GM20431 (cell line): ENCODE measurements at regions not wholly inside any gene's neighbourhood (a gene's known extent, or its start where the extent isn't known, plus 50 kb on each side); places are given as distances from the start of the nearest gene placed in this dataset.
"Not testable (repeated sequence)": the region's sequence is repeated elsewhere in the genome, so short reads cannot be mapped to it uniquely, and the experiment has no call there.

Experiments
- in situ Hi-C: fragments of 300-500 bp; cut with MseI, MboI; formaldehyde crosslinking; loops from one replicate; pipeline ENCODE4 v1.15.0; 2020; ENCODE audit warnings: low sequenced_read_pairs; ENCODE audit not compliant: unreplicated experiment

DNA sequence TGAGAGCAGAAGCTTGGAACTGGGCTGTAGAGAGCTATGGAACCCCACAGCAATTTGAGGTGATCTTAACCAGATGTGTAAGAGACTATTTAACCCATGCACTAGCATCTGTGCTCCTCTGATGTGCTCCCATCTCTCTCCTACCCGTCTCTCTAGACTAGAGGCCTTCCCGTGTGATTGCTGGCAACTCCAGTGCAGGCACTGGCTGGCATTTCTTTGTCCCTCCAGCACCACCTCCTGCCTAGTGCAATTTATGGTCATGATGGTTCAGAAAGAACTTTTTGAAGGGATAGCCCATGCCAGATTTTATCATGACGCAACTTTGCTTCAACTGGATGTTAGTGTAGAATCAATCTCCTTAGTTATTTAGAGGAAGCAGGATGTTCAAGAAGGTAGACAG is 193.0 kb downstream of the BCL2L11 start:
- in situ Hi-C loops: not testable (repeated sequence)

DNA sequence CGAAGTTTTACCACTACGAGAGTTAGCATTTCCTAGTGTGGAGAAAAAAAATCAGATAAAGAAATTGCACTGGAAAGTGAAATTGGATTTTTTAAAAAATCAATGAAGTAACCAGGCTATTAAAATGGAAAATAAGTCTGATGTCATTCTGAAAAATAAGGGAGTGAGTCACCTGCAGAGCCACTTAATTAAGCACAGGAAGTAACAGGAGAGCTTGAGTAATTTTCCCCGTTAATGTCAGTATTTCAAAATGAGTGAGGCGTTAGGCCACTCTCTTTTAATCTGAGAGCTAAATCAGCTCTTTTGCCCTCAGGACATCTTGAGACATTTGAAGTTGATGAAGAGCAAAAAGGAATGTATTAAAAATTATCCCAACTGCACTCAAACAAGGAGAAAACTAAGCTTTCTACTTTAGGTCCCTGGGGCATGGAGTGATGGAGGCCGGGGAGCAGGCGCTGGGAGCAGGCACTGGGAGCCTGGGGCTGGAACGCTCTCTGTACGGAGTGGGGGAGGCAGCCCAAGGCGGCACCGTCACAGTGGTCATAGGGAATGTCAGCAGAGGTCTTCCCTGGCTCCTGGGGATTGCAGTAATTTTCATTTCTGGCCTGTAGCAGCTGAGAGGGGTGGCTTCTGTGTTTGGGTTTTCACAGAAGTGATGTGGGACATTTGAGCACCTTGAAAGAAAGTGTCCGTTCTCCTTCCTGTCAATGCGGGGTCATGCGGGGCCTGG is 194.6 kb downstream of the BCL2L11 start:
- in situ Hi-C loops: not testable (repeated sequence)

DNA sequence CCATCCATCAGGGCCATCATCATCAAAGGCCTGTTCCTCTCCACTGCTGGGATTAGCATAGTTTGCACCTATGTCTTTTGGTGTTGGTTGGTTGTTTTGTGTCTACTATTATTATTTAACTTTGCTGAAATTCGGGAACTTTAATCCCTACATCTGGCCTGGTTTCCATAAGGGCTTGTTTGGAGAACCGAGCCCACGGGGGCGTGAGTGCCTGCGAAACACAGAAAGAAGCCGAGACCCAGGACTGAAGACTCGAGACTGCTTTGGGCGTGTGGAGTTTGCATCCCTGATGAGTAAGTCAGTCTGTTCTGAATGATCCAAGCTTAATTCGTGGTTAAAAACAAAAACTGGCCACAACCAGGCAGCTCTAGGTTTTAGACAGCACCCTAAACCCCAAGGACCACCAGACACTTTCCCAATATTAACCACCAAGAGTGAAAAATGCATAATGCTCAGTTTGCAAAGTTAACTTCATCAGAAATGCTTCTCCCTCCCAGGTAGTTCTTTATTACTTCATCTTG is 195.6 kb downstream of the BCL2L11 start:
- in situ Hi-C loops: not testable (repeated sequence)

DNA sequence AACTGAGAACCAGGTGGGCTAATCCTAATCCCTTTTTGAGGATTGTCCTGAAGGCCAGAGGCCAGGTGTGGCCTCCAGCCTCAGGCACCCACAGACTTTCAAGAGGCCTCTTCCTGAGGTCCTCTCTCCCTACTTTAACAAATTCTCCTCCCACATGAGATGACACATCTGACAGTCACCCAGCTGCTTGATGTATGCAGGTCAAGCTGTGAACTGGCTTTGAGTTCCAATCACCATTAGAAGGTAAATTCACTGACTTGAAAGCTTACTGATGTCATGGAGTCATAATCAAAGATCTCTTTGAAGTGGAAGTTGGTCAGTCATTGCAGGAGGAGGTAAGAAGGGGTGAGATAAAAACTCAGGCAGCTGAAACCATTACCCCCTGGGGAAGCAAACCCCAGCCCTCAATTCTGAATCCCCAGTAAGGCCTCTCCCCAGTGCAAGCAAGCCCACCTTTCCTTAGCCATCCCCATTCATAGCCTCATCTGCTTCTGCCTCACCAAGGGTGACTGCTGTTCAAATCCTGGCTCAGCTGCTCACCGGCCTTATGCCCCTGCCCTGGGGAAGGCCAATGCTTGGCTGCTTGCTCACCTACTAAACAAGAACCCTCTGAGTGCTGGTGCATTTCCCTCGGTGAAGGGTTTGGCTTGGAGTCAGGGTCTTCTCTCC is 196.3 kb downstream of the BCL2L11 start:
- in situ Hi-C loops: not testable (repeated sequence)

DNA sequence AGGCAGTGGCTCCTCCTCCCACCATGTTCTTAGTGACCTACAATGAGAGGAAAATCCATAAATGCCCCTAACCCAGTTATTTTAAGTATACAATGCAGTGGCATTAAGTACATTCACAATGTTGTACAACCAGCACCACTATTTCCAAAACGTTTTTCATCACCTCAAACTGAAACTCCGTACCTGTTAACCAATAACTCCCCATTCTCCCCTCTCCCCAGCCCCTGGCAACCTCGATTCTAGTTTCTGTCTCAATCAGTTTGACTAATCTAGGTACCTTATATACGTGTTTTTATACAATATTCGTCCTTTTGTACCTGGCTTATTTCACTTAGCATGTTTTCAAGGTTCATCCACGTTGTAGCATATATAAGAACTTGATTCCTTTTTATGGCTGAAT is 198.8 kb downstream of the BCL2L11 start:
- in situ Hi-C loops: not testable (repeated sequence)

DNA sequence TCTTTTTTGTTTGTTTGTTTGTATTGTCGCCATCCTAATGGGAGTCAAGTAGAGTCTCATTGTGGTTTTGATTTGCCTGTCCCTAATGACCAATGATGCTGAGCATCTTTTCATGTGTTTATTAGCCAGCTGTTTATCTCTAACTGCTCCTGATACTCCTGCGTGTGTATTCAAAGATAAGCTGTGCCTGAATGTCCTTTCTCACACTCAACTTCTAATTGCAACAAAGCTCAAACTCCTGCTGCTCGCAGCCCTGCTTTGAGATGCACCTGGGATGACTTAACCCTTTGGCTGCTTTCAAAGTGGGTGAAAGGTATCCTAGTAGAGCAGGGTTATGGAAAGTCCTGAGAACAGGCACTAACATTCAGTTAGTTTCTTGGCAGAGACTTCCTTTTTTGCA is 199.6 kb downstream of the BCL2L11 start:
- in situ Hi-C loops: not testable (repeated sequence)

DNA sequence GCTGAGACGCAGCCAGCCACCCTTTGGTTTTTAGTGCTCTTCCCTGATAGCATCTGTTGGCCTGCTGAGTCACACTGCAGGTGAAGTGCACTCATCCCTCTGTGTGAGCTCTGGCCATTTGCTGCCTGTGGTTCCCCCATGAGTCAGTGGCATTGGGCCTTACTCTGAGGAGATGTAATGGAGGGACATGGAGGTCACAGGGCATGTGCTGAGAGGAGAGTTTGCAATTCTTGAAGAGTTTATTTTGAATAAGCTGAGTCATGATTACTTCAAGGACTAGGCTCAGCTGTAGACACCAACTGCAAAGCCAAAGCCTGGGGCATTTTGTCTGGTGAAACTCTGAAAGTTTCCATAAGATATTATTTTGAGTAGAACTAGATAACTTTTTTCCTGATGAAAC is 200.3 kb downstream of the BCL2L11 start:
- in situ Hi-C loops: not testable (repeated sequence)

DNA sequence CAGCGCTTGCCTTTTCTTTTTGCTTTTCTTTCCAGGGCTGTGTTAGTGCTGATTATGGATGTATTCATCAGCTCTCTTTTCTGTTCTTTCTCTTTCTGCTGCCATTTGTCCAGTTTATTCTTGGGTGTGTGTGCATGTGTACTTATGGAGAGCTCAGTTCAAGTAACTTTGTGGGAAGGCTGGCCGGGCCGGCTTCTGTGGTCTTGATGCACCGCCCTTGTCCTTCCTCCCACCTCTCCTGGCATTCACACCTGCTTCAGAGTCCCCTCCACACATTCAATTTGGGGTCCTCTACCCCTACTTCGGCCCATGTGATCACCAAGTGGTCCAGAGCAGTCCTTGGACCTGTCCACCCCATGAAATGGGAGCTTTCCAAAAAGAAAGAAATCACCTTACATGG is 202.7 kb downstream of the BCL2L11 start:
- in situ Hi-C loops: not testable (repeated sequence)

DNA sequence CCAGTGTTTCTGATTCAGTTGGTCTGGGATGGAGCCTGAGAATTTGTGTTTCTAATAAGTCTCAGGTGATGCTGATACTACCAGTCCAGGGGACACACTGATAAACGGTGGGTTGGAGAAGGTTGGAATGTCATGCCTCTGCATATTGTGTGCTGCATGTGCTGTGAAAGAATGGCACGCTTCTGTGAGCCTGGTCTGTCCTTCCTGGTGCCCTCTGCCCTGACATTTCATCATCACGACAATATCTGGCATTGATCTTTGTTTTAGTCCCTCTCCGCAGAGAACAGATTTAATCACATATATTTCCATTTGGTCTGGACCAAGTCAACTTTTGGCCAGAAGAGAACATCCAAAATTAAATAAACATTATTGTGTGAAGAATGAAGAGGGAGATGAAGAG is 207.0 kb downstream of the BCL2L11 start:
- in situ Hi-C loops: not testable (repeated sequence)

DNA sequence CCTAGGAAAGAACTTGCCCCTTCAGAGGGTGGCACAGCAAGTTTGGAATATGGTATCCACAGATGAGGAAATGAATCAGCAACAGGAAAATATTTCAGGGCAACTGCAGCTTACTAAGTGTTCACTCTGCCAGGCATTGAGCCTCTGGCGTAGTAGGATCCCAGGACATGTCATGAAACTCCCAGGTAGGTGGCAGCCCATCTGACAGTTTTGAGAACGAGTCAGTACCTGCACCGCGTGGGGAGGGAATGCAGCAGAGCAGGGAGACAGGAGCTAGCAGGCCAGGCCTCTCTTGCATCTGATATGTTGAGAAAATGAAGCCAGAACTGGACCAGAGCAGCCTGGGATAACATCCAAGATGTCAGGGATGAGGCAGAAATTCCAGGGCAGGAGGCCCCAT is 208.6 kb downstream of the BCL2L11 start:
- in situ Hi-C loops: not testable (repeated sequence)

DNA sequence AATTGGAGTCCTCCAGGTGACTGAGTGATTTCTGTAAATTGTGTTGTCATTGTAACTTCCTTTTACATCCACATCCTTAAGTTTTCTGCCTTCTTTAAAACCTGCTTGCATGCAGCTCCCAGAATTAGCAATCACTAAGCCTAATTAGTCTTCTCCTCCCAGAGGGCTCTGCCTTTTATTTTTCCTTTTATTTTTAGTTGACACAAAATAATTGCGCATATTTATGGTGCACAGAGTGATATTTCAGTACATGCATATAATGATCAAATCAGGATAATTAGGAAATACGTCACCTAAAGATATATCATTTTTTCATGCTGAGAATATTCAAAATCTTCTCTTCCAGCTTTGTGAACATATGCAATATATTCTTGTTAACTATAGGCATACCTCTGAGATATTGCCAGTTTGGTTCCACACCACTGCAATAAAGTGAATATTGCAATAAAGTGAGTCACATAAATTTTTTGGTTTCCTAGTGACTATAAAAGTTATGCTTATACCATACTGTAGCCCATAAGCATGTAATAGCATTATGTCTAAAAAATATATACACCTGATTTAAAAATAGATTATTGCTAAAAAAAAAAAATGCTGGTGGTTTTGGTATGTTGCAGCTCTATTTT is 210.5 kb downstream of the BCL2L11 start:
- in situ Hi-C loops: not testable (repeated sequence)

DNA sequence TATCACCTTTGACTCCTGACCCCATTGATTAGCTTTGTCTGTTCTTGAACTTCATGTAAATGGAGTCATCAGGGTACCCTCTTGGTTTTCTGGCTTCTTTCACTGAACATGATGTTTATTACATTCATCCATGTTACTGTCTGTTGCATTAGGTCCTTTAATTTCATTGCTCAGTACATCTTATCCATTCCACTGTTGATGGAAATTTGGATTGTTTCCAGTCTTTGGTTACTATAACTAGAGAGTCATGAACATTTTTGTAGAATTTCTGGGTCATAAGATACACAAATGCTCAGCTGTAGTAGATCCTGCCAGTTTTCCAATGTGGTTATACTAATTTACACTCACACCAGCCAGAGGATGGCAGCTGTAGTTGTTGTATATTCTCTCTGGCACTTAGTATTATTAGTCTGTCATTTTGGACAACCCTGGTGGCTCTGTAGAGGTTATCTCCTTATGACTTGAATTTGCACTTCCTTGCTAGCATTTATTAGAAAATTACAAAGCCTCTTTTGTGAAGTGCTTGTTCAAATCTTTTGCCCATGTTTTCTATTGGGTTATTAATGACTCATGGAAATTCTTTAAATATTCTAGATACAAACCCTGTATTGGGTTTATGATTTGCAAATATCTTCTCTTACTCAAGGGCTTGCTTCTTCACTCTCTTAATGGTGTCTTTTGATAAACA is 214.7 kb downstream of the BCL2L11 start:
- in situ Hi-C loops: not testable (repeated sequence)

DNA sequence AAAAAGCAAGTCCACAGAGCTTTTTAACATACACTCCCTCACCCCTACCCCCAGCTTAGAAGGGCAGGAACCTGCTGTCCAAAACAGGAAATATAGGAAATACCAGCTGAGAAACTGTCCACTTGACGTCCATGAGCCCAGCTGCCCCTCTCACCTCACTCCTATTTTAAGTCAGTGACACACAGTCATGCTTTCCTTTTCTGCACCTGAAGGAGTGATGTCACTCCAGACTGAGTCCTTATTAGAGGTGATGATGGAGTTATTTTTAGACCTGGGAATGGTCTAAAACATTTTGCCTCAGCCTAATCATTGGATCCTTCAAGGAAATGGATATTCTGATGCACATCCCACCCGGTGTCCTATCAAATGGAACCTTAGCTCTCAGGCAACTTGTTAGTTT is 217.8 kb downstream of the BCL2L11 start:
- in situ Hi-C loops: not testable (repeated sequence)

DNA sequence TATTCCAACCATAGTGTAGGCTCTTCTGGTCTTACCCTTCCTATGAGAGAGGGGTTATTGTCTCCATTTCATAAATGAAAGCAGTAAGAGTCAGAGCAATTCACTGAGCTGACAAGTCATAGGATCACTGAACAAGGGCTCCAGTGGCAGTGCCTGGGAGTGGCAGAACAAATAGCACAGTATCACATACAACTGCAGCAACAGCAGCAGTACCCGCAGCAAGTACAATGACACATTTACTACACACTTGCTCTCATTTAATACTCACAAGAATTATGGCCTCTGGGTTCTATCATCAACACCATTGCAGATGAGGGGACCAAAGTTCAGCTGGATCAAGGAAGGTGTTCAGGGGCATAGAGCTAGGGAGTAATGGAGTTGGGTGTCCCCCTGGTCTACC is 218.8 kb downstream of the BCL2L11 start:
- in situ Hi-C loops: not testable (repeated sequence)

DNA sequence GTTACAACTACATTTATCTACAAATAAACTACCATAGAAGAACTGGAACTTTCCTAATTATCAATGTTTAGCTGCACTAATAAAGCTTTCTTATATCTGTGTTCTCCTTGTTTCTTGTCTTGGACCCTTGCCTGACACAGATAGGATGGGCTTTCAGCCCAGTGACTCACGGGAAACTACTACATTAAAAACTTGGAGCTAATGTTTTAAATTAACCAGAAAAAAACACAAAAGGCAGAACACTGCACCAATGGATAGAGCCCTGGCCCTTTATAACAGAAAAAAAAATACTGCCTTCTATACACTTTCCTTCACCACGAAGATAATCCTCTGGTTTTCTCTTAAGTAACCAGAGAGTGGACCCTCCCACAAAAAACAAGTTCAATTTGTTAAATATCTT is 223.9 kb downstream of the BCL2L11 start:
- in situ Hi-C loops: not testable (repeated sequence)

DNA sequence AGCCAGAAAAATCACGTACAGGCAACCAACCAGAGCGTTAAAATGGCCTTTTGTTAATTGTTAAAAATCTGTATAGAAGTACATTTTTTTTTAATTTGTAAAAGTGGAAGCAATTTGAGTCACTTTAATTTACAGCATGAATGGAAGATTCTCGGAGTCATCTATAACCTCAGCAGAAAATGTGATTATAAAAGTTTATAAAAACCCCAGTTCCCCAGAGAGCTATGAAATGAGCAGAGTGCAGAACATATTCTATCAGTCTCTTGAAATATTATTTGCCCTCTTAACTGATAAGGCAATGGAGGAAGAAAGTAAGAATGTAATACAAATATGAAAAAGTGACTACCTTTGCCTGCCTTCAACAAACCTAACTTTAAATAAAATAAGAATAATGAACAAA is 224.7 kb downstream of the BCL2L11 start:
- in situ Hi-C loops: not testable (repeated sequence)

DNA sequence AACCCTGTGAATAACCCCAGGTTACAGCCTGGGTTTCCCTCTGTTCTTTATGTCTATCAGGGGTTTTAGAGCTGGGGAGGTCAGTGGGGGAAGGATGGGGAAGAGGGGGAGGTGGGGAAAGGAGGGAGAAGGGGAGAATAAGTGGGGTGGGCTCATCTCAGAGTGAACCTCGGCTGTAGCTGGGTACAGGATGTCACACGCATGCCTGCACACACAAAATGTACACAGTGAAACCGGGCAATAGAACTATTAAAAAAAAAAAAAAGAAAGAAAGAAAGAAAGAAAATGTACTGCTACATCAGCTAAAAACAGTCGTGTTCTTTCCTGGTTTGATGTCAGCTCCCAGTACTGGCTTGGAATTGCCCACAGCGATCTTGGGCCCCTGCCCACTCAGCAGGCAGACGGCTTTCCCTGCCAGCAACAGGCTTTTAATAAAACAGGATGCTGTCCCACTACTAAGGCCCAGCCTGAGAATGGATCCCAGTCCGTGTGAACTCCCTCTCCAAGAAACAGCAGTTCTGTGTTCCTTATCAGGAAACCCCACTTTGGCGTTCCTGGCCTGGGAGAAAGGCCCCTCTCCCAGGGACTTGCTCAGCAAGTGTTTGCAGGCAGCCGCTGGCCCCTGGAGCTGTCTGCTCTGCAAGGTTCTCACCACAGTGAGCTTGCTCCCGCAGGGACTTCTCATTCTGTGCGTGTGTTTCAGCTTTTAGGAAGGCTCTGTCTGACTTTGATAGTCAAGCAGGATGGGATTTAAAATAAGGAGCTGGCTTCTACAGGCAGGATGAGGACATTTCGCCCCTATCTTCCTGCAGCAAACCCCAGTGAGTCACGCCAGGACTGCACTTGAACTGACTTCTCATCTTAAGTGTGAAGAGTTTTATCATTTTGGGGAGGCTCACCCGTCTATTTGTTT is 225.6 kb downstream of the BCL2L11 start:
- in situ Hi-C loops: not testable (repeated sequence)

DNA sequence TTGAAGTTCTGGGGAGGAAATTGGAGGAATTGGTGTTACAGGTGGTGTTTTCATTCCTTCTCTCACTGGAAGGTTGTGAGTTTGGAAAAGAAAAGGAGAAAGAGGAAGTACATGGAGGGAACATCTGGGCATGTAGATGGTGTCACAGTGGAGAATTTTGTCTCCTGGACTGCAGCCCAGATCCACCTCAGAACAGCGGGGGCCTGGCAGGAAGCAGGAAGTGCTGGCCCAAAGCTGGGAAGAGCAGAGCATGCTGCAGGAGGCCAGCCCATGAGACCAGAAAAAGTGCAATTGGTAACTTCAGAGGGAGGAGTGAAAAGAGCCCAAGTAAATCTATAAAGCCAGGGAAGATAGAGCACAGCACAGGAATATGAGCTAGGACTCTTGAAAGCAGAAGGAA is 227.0 kb downstream of the BCL2L11 start:
- in situ Hi-C loops: not testable (repeated sequence)

DNA sequence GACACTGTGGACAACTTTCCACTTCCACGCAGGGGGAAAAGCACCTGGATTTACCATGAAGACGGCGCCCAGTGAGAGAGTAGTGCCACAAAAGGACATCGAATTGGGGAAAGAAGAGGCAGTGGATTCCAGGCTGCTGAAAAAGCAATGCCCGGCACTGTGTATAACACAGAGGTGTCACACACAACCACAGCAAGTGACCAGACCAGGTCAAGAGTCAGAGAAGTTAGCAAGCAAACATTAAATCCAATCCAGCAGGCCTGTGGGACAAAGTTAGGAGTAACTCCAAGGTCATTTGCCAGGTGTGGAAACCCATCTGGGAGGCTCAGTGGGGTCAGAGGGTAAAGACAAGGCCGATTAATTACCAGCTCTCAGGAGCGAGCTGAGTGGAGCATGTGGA is 227.6 kb downstream of the BCL2L11 start:
- in situ Hi-C loops: not testable (repeated sequence)
